ENCODE measurements at regions not wholly inside any gene's neighbourhood (a gene's known extent, or its start where the extent isn't known, plus 50 kb on each side); places are given as distances from the start of the nearest gene placed in this dataset.
A peak's percentile ranks its signal among the peaks of the same experiment; 100 is the strongest.
"Not testable (repeated sequence)": the region's sequence is repeated elsewhere in the genome, so short reads cannot be mapped to it uniquely, and the experiment has no call there.

DNA sequence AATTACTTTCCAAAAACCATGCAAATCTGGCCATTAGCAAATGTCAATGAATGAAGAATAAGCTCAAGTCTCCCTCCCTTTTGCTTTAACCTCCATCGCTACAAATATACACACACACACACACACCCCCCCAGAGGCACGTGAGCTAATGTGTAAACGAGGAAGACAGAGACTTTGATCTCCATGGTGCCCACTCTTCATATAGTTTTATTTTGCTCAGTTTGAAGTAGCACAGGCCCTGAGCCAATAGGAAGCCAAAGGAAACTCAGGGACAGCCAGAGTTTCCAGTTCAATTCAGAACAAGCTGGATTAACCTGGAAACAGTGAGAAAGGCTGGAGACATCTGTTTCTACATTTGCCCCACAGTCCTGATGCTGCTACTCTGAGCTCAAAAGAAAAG lies 248.4 kb upstream of the MEIS1 start:
- no peak for DNase-seq (ENCODE audit: low read depth in 4 of 4, low spot score in 3 of 4)

GRCh38 chr2:66185497-66186054 lies 249.3 kb upstream of the MEIS1 start:
- no peak for DNase-seq (ENCODE audit: low read depth in 4 of 4, low spot score in 3 of 4)

- not testable (repeated sequence) for DNase-seq (ENCODE audit: low read depth in 4 of 4, low spot score in 3 of 4)
These were observed 257.7 kb upstream of the MEIS1 start for GRCh38 chr2:66177128-66177796.

DNA sequence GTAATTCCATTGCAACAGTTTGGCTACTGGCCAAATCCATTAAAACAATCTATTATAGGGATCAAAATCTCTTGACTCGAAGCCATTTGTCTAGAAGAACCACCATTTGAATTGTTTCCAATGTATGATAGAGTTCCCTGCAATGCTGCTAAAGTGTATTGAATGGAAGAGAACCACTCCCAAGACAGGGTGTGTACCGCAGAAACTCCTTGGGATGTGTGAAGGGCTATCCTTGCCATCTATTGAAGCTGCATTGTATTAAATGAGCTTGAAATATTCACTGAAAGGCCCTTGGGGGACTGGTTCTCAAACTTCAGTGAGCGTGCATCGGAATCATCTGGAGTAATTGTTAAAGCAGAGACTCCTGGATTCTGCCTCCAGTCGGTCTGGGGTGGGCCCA lies 260.4 kb upstream of the MEIS1 start:
- no peak for DNase-seq (ENCODE audit: low read depth in 4 of 4, low spot score in 3 of 4)

- DNase-seq (ENCODE audit: low read depth in 4 of 4, low spot score in 3 of 4) = no peak
These were observed 261.3 kb upstream of the MEIS1 start for GRCh38 chr2:66173645-66174044.

DNA sequence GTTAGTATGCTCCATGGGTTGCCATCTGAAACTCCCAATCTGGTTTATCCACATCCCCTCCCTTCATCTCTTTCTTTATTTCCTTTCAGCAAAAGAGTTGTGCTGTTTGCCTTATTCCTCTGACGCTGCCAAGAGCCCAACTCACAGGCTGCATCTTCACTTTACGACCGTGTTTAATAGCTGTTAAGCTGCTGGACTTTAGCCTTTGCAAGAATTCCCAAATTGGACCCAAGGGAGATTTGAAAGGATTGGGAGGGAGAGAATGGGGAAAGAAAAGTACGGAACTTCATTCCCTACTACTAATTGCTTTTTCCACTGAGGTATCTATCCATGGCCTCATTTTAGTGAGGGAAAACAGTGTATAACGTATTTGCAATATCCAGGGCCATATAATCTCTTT lies 263.4 kb upstream of the MEIS1 start:
- DNase-seq (ENCODE audit: low read depth in 4 of 4, low spot score in 3 of 4) = peak in 1 of 4 donors; percentile 12

- no peak for DNase-seq (ENCODE audit: low read depth in 4 of 4, low spot score in 3 of 4)
These were observed 264.1 kb upstream of the MEIS1 start for GRCh38 chr2:66170744-66171330.

DNA sequence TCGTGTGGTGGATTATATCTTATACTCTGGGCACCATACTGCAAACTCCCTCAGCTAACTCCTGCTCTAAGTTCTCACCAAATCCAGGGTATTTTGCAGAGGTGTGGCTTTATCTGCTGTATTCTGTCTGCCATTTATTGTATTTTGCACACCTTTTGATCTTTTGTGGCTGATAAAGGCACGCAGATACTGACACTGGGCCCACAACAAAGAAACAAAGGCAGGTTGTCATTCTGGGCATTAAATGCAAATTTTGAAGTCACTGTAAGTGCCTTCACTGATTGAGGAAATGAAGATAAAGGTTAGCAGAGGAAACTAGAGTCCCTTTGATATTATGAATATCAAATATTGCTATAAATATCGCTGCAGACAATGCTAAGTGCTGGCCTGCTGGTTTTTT lies 265.8 kb upstream of the MEIS1 start:
- no peak for DNase-seq (ENCODE audit: low read depth in 4 of 4, low spot score in 3 of 4)

DNA sequence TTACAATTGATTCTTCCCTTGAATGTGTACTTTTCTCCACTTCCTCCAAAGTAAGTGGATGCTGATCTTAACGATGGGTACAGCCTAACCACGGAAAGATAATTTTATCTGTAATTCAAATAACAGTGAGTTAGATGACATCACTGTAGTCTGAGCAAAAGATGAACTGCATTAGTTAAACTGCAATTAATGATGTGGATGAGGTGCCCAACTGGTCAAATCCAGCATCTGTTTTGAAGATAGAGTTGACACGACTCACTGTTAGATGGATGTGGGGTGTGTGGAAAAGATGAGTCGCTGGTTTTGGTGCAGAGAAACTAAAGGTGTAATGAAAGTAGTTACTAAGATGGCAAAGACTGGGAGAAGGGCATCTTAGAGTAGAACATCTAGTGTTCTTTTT lies 270.5 kb upstream of the MEIS1 start:
- DNase-seq (ENCODE audit: low read depth in 4 of 4, low spot score in 3 of 4) = no peak

DNA sequence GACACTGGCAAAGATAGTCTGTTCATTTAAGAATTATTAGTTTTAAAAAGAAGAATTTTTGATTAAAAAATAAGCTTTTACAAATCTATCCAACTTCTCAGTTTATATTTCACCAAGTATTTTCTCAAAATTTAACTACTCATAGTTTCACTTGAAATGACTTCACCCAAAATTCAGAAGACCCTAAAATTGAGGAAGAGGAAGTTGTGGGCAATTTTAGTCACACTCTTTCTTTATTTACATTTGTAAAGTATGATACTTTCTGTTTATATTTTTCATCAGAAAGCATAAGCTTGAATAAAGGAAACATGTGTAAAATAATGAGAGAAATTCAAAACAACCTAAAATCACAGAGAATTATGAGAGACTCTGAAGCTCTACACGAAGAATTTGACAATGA lies 278.8 kb upstream of the MEIS1 start:
- no peak for DNase-seq (ENCODE audit: low read depth in 4 of 4, low spot score in 3 of 4)

DNA sequence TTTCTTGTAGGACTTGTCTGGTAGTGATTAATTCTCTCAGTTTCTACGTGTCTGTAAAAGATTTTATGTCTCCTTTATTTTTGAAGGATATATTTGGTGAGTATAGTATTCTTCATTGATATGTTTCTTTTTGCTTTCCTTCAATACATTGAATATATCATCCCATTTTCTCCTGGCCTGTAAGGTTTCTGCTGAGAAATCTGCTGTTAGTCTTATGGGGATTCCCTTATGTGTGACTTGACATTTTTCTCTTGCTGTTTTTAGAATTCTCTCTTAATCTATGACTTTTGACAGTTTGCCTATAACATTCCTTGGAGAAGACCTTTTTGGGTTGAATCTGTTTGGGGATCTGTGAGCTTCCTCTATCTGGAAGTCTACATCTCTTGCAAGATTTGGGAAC lies 281.0 kb upstream of the MEIS1 start:
- no peak for DNase-seq (ENCODE audit: low read depth in 4 of 4, low spot score in 3 of 4)

DNA sequence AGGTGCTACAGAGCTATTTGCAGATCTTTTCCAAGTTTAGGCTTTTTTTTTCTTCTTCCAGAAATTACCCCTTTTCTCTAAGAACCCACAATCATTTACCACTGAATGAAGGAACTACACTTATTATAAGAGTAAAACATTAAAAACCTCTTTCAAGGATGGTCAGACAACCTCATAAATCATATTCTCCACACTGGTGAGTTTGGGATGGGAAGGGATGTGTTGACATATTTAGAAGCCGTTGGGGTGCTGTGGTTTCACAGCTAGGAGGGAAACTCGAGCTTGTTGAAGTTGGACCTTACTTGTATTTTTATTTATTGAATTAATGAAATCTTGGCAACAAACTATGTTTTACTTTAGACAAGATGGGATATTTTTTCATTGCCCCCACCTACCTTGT lies 289.4 kb upstream of the MEIS1 start:
- no peak for DNase-seq (ENCODE audit: low read depth in 4 of 4, low spot score in 3 of 4)

GRCh38 chr2:66144324-66144723 lies 290.6 kb upstream of the MEIS1 start:
- not testable (repeated sequence) for DNase-seq (ENCODE audit: low read depth in 4 of 4, low spot score in 3 of 4)

GRCh38 chr2:66137606-66138130 lies 297.3 kb upstream of the MEIS1 start:
- no peak for DNase-seq (ENCODE audit: low read depth in 4 of 4, low spot score in 3 of 4)

- no peak for DNase-seq (ENCODE audit: low read depth in 4 of 4, low spot score in 3 of 4)
These were observed 300.7 kb upstream of the MEIS1 start for GRCh38 chr2:66134138-66134701.

DNA sequence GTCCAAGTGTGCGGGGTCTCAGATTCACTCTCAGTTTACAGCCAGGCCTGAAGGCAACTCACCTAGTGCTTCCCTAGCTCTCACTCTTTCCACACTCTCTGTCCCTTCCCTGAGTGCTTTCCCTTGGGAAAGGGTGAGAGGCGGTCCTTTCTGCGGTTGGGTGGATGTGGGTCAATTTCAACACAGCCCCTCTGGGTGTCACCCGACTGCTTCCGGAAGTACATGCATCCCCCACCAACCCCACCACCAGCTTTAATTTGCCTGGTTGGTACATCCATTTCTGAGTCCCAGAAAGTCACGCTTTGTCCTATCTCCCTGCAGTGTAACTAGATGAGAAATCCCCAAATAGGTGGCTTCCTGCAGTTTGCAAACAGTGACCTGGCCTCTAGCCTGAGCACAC lies 307.3 kb upstream of the MEIS1 start:
- DNase-seq (ENCODE audit: low read depth in 4 of 4, low spot score in 3 of 4) = no peak

GRCh38 chr2:66127061-66127460 lies 307.9 kb upstream of the MEIS1 start:
- DNase-seq (ENCODE audit: low read depth in 4 of 4, low spot score in 3 of 4) = no peak

DNA sequence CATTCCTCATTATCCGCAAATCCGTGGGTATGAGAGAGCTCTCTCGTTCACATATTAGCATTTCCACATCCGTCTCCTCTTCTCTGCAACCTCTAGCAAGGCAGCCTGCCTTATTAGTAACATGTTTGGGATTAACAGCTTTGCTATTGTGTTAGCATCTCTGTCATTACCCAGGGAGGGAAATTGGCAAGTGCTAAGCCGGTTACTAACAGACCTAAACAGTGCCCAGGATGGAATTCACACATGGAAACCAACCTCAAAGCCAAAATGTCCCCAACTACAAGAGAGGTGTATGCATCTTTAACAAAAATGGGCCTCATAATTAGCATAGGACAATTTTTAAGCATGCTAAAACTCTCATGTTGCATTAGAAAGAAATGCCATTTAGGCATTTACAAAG lies 309.0 kb upstream of the MEIS1 start:
- DNase-seq (ENCODE audit: low read depth in 4 of 4, low spot score in 3 of 4) = no peak

- no peak for DNase-seq (ENCODE audit: low read depth in 4 of 4, low spot score in 3 of 4)
These were observed 312.4 kb upstream of the MEIS1 start for GRCh38 chr2:66122516-66122915.

- DNase-seq (ENCODE audit: low read depth in 4 of 4, low spot score in 3 of 4) = no peak
These were observed 313.0 kb upstream of the MEIS1 start for GRCh38 chr2:66121946-66122345.

- no peak for DNase-seq (ENCODE audit: low read depth in 4 of 4, low spot score in 3 of 4)
These were observed 320.8 kb upstream of the MEIS1 start for GRCh38 chr2:66113988-66114625.
